ENCODE measurements at regions not wholly inside any gene's neighbourhood (a gene's known extent, or its start where the extent isn't known, plus 50 kb on each side); places are given as distances from the start of the nearest gene placed in this dataset.

DNA sequence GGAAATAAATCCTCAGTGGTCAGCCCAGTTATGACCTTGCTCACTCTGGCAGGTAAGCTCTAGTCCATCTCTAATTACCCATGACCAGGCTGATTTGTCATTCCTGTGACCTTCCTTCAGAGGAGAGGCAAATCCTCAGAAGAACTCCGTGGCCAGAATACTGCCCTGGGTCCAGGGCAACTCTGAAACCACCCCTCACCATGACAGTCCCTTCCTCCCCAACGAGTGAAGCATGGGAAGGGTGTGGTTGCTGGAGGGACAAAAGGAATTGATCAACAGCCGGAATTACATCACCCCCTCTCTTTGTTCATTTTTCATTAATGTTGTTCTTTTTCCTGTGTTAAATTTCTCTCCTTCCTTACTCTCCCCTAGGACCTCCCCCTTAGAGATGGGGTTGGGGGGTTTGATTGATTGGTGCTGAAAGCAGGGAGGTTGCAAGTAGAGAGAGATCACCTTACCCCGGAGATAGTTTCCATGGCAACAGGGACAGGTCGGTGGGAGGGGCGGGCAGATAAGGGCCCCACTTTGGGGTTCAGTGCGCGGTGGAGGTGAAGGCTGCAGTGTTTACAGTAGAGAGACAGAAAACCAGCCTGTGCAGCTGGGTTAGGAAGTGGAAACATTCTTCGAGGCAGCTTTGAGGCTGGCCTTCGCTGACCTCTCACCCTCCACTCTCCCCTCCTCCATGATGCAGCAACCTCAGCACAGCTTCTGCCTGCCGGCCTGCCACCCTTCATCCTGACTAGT lies 647.4 kb downstream of the BCOR start (continued):
- TF ChIP-seq ETS1 (conservative IDR thresholded peaks at IDR 0.05; ENCODE audit: control insufficient read depth, low read depth, low read length) = no peak
- no peak for TF ChIP-seq DDX20 (tag; IDR thresholded peaks at IDR 0.05; ENCODE audit: low read depth)
- no peak for TF ChIP-seq ELF1 (tag; IDR thresholded peaks at IDR 0.05)
- TF ChIP-seq AFF1 (IDR thresholded peaks at IDR 0.05; ENCODE audit: low read depth in 1 of 2, partially characterized antibody in 2 of 2) = no peak
- no peak for TF ChIP-seq FOXM1 (IDR thresholded peaks at IDR 0.05; ENCODE audit: low read depth)
- TF ChIP-seq FOXM1 (CRISPR knock-in tag; IDR thresholded peaks at IDR 0.05; ENCODE audit: low read depth) = no peak
- no peak for TF ChIP-seq POLR2G (IDR thresholded peaks at IDR 0.05; ENCODE audit: low read depth, low read length)
- TF ChIP-seq E2F4 (CRISPR knock-in tag; IDR thresholded peaks at IDR 0.05; ENCODE audit: low read depth) = no peak
- TF ChIP-seq ZNF668 (CRISPR knock-in tag; IDR thresholded peaks at IDR 0.05) = no peak
- no peak for TF ChIP-seq GTF2F1 (IDR thresholded peaks at IDR 0.05; ENCODE audit: low read depth, low read length)
- TF ChIP-seq ZNF274 (IDR thresholded peaks at IDR 0.05; ENCODE audit: borderline replicate concordance, low read depth, low read length) = no peak
- no peak for TF ChIP-seq L3MBTL2 (IDR thresholded peaks at IDR 0.05)
- TF ChIP-seq MLX (CRISPR knock-in tag; conservative IDR thresholded peaks at IDR 0.05) = no peak
- no peak for TF ChIP-seq PREB (CRISPR knock-in tag; IDR thresholded peaks at IDR 0.05)
- no peak for TF ChIP-seq SRSF9 (IDR thresholded peaks at IDR 0.05; ENCODE audit: borderline replicate concordance, low read depth, low read length)
- TF ChIP-seq, protein P1, sequence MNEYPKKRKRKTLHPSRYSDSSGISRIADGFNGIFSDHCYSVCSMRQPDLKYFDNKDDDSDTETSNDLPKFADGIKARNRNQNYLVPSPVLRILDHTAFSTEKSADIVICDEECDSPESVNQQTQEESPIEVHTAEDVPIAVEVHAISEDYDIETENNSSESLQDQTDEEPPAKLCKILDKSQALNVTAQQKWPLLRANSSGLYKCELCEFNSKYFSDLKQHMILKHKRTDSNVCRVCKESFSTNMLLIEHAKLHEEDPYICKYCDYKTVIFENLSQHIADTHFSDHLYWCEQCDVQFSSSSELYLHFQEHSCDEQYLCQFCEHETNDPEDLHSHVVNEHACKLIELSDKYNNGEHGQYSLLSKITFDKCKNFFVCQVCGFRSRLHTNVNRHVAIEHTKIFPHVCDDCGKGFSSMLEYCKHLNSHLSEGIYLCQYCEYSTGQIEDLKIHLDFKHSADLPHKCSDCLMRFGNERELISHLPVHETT (CRISPR knock-in tag; conservative IDR thresholded peaks at IDR 0.05 in 1 of 2, IDR thresholded peaks at IDR 0.05 in 1 of 2) = no peak
